Activated CD4-positive, alpha-beta T cell treated with anti-CD3 and anti-CD28 coated beads, Interleukin-2, amount 10 ng/mL, durations not matched to agents 24 days and 14 days (primary cell): ENCODE measurements at regions not wholly inside any gene's neighbourhood (a gene's known extent, or its start where the extent isn't known, plus 50 kb on each side); places are given as distances from the start of the nearest gene placed in this dataset.

Experiments used
- DNase-seq: peaks from one replicate; pipeline ENCODE4 v3.0.0; 2022
- H3K27ac Mint-ChIP-seq: one replicate; pipeline ENCODE4 v1.8.0; 2022; ENCODE audit warnings: mild to moderate bottlenecking, mixed read lengths
- H3K27me3 Mint-ChIP-seq: one replicate; pipeline ENCODE4 v1.8.0; 2022; ENCODE audit warnings: mixed read lengths
- H3K36me3 Mint-ChIP-seq: one replicate; pipeline ENCODE4 v1.8.0; 2022; ENCODE audit warnings: low read depth, mild to moderate bottlenecking, mixed read lengths
- H3K4me1 Mint-ChIP-seq: one replicate; pipeline ENCODE4 v1.8.0; 2021; ENCODE audit warnings: mixed read lengths
- H3K4me3 Mint-ChIP-seq: one replicate; pipeline ENCODE4 v1.8.0; 2022; ENCODE audit warnings: mild to moderate bottlenecking, moderate library complexity, mixed read lengths
- H3K9me3 Mint-ChIP-seq: one replicate; pipeline ENCODE4 v1.8.0; 2021; ENCODE audit warnings: mixed read lengths
- intact Hi-C: fragments of 100-400 bp; cut with micrococcal nuclease; formaldehyde crosslinking; loops from one replicate; pipeline ENCODE4 v1.15.1; 2023

- peaks cover 2% of the 10 kb centered on the region for H3K27me3 Mint-ChIP-seq
- no peaks in the 10 kb centered on the region for H3K4me1 Mint-ChIP-seq
- H3K27ac Mint-ChIP-seq, result no peak overlapping the region
- no peaks in the 10 kb centered on the region for H3K9me3 Mint-ChIP-seq
- no peak overlapping the region for H3K4me3 Mint-ChIP-seq
- no peaks in the 10 kb centered on the region for H3K36me3 Mint-ChIP-seq
- intact Hi-C loops, result no loop called here
- no peak for DNase-seq
Measured at GRCh38 chr1:219445864-219446263, 167.0 kb downstream of the ZC3H11B start.

- intact Hi-C loops, result no loop called here
- Mint-ChIP-seq H3K4me3 (no peak overlapping the region), H3K9me3 (no peaks in the 10 kb centered on the region), H3K4me1 (no peaks in the 10 kb centered on the region), H3K36me3 (no peaks in the 10 kb centered on the region), H3K27me3 (no peaks in the 10 kb centered on the region), H3K27ac (no peak overlapping the region)
- no peak for DNase-seq
Measured at GRCh38 chr1:219444474-219444873, 168.4 kb downstream of the ZC3H11B start.

GRCh38 chr1:219443763-219444162 lies 169.1 kb downstream of the ZC3H11B start:
- intact Hi-C loops, result no loop called here

GRCh38 chr1:219442611-219443061 lies 170.3 kb downstream of the ZC3H11B start:
- intact Hi-C loops, result no loop called here
- Mint-ChIP-seq H3K9me3 (no peaks in the 10 kb centered on the region), H3K27me3 (no peaks in the 10 kb centered on the region), H3K4me3 (no peak overlapping the region), H3K36me3 (no peaks in the 10 kb centered on the region), H3K27ac (no peak overlapping the region), H3K4me1 (no peaks in the 10 kb centered on the region)
- DNase-seq, result no peak

More at GRCh38 chr1:219443763-219444162, 169.1 kb downstream of the ZC3H11B start:
- no peaks in the 10 kb centered on the region for H3K27me3 Mint-ChIP-seq
- no peaks in the 10 kb centered on the region for H3K4me1 Mint-ChIP-seq
- no peaks in the 10 kb centered on the region for H3K9me3 Mint-ChIP-seq
- DNase-seq, result no peak
- no peaks in the 10 kb centered on the region for H3K36me3 Mint-ChIP-seq
- no peak overlapping the region for H3K27ac Mint-ChIP-seq
- H3K4me3 Mint-ChIP-seq, result no peak overlapping the region

GRCh38 chr1:219441884-219442283 lies 171.0 kb downstream of the ZC3H11B start:
- H3K4me3 Mint-ChIP-seq, result no peak overlapping the region

GRCh38 chr1:219439376-219439775 lies 173.5 kb downstream of the ZC3H11B start:
- Mint-ChIP-seq H3K4me3 (no peak overlapping the region), H3K9me3 (no peaks in the 10 kb centered on the region), H3K27ac (no peak overlapping the region), H3K27me3 (no peaks in the 10 kb centered on the region), H3K36me3 (no peaks in the 10 kb centered on the region), H3K4me1 (no peaks in the 10 kb centered on the region)
- DNase-seq, result no peak
- intact Hi-C loops, result no loop called here

More at GRCh38 chr1:219441884-219442283, 171.0 kb downstream of the ZC3H11B start:
- intact Hi-C loops, result no loop called here
- H3K27me3 Mint-ChIP-seq, result no peaks in the 10 kb centered on the region
- H3K4me1 Mint-ChIP-seq, result no peaks in the 10 kb centered on the region
- DNase-seq, result no peak
- H3K36me3 Mint-ChIP-seq, result no peaks in the 10 kb centered on the region
- no peaks in the 10 kb centered on the region for H3K9me3 Mint-ChIP-seq
- H3K27ac Mint-ChIP-seq, result no peak overlapping the region

- H3K9me3 Mint-ChIP-seq, result no peaks in the 10 kb centered on the region
- no peak overlapping the region for H3K27ac Mint-ChIP-seq
- no peaks in the 10 kb centered on the region for H3K36me3 Mint-ChIP-seq
- intact Hi-C loops, result no loop called here
- no peak for DNase-seq
- H3K27me3 Mint-ChIP-seq, result no peaks in the 10 kb centered on the region
- H3K4me1 Mint-ChIP-seq, result no peaks in the 10 kb centered on the region
- H3K4me3 Mint-ChIP-seq, result no peak overlapping the region
Measured at GRCh38 chr1:219438386-219438785, 174.5 kb downstream of the ZC3H11B start.

- H3K4me3 Mint-ChIP-seq, result no peak overlapping the region
- intact Hi-C loops, result loop anchor here (5.0 kb wide), 1 partner anchor 32 kb away; no protein-coding TSS in a partner anchor
- no peaks in the 10 kb centered on the region for H3K27me3 Mint-ChIP-seq
- H3K36me3 Mint-ChIP-seq, result no peaks in the 10 kb centered on the region
- no peaks in the 10 kb centered on the region for H3K4me1 Mint-ChIP-seq
- no peak for DNase-seq
- peaks cover 3% of the 10 kb centered on the region for H3K9me3 Mint-ChIP-seq
- no peak overlapping the region for H3K27ac Mint-ChIP-seq
Measured at GRCh38 chr1:219434923-219435297, 178.0 kb downstream of the ZC3H11B start.

- H3K4me1 Mint-ChIP-seq, result no peaks in the 10 kb centered on the region
- H3K27me3 Mint-ChIP-seq, result no peaks in the 10 kb centered on the region
- no peak for DNase-seq
- H3K9me3 Mint-ChIP-seq, result peaks cover 3% of the 10 kb centered on the region
- no peak overlapping the region for H3K27ac Mint-ChIP-seq
- H3K4me3 Mint-ChIP-seq, result no peak overlapping the region
- H3K36me3 Mint-ChIP-seq, result no peaks in the 10 kb centered on the region
- intact Hi-C loops, result loop anchor here (5.0 kb wide), 1 partner anchor 33 kb away; no protein-coding TSS in a partner anchor
Measured at GRCh38 chr1:219434285-219434922, 178.5 kb downstream of the ZC3H11B start.

- Mint-ChIP-seq H3K4me3 (no peak overlapping the region), H3K9me3 (peaks cover 3% of the 10 kb centered on the region), H3K27me3 (no peaks in the 10 kb centered on the region), H3K27ac (no peak overlapping the region), H3K4me1 (no peaks in the 10 kb centered on the region), H3K36me3 (no peaks in the 10 kb centered on the region)
- intact Hi-C loops, result loop anchor here (5.0 kb wide), 1 partner anchor 34 kb away; no protein-coding TSS in a partner anchor
- no peak for DNase-seq
Measured at GRCh38 chr1:219433496-219434131, 179.3 kb downstream of the ZC3H11B start.

GRCh38 chr1:219433001-219433400 lies 179.9 kb downstream of the ZC3H11B start:
- Mint-ChIP-seq H3K9me3 (peaks cover 3% of the 10 kb centered on the region), H3K4me1 (no peaks in the 10 kb centered on the region), H3K36me3 (no peaks in the 10 kb centered on the region), H3K4me3 (no peak overlapping the region), H3K27me3 (no peaks in the 10 kb centered on the region), H3K27ac (no peak overlapping the region)
- intact Hi-C loops, result loop anchor here (5.0 kb wide), 1 partner anchor 34 kb away; no protein-coding TSS in a partner anchor
- DNase-seq, result no peak

GRCh38 chr1:219432191-219432606 lies 180.7 kb downstream of the ZC3H11B start:
- Mint-ChIP-seq H3K4me1 (no peaks in the 10 kb centered on the region), H3K9me3 (peaks cover 3% of the 10 kb centered on the region), H3K27ac (no peak overlapping the region), H3K4me3 (no peak overlapping the region), H3K36me3 (no peaks in the 10 kb centered on the region), H3K27me3 (no peaks in the 10 kb centered on the region)
- intact Hi-C loops, result loop anchor here (5.0 kb wide), 1 partner anchor 35 kb away; no protein-coding TSS in a partner anchor
- DNase-seq, result no peak

GRCh38 chr1:219430419-219430818 lies 182.5 kb downstream of the ZC3H11B start:
- intact Hi-C loops, result loop anchor here (5.0 kb wide), 1 partner anchor 37 kb away; no protein-coding TSS in a partner anchor
- H3K9me3 Mint-ChIP-seq, result peaks cover 3% of the 10 kb centered on the region
- no peaks in the 10 kb centered on the region for H3K36me3 Mint-ChIP-seq
- H3K4me3 Mint-ChIP-seq, result no peak overlapping the region
- no peak for DNase-seq
- no peaks in the 10 kb centered on the region for H3K27me3 Mint-ChIP-seq
- H3K4me1 Mint-ChIP-seq, result no peaks in the 10 kb centered on the region
- H3K27ac Mint-ChIP-seq, result no peak overlapping the region

- Mint-ChIP-seq H3K27ac (no peak overlapping the region), H3K4me3 (no peak overlapping the region), H3K9me3 (peaks cover 3% of the 10 kb centered on the region), H3K36me3 (no peaks in the 10 kb centered on the region), H3K27me3 (no peaks in the 10 kb centered on the region), H3K4me1 (no peaks in the 10 kb centered on the region)
- intact Hi-C loops, result no loop called here
- no peak for DNase-seq
Measured at GRCh38 chr1:219428651-219429050, 184.3 kb downstream of the ZC3H11B start.
